ENCODE measurements at regions not wholly inside any gene's neighbourhood (a gene's known extent, or its start where the extent isn't known, plus 50 kb on each side); places are given as distances from the start of the nearest gene placed in this dataset.
"Not testable (repeated sequence)": the region's sequence is repeated elsewhere in the genome, so short reads cannot be mapped to it uniquely, and the experiment has no call there.

DNA sequence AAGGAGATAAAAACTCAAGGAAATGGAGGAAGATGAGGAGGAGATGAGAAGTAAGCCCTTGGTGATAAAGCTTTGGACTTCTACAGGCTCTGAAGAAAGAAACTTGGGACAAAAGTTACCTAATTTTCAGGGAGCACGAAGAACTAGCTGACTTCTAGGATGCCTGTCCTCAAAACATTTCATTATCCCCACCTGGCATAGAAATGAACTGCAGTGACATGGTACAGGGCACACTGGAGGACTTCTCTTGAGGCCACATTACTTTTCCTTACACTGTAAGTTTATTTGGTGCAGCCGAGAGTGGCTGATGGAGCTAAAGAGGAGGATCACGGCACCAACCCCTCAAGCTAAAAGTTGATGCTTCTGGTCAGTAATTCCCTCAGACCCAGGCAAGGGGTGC, 269.5 kb upstream of the MSX2 start:
- no peak overlapping the region for H3K27ac ChIP-seq (ENCODE audit: low read depth, low read length, severe bottlenecking)
- 97% methylated on average over 3 of the region's 3 CpGs for WGBS, 2 experiments (ENCODE audit: insufficient coverage in 2 of 2)
- H3K9me3 ChIP-seq (ENCODE audit: control insufficient read depth, low read length): peaks cover 8% of the 10 kb centered on the region
- no peak overlapping the region for H3K4me3 ChIP-seq (ENCODE audit: extremely low read depth, insufficient read depth, low read length, poor library complexity, severe bottlenecking)
- H3K4me1 ChIP-seq (ENCODE audit: control insufficient read depth, insufficient read depth, low read length, poor library complexity, severe bottlenecking): no peaks in the 10 kb centered on the region
- no peaks in the 10 kb centered on the region for H3K36me3 ChIP-seq (ENCODE audit: control insufficient read depth, insufficient read depth, low read length)

DNA sequence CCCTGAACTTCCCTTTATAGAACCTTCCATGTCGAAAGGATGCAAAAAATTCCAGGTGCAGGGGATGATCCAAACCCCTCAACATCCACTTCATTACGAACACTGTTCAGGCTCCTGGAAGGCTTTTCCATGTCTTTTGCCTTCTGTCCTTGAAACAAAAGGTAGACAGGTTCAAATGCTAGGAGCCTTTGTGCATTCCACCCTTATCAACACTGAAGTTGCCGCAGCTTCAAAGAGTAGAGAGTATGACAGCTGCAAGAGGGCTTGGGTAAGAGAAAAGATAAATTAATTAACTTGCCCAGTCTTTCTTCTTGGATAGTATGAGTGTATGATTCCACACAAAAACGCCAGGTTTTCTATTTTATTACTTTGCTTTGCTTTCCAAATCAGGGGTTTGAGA, 269.1 kb upstream of the MSX2 start:
- no peaks in the 10 kb centered on the region for H3K36me3 ChIP-seq (ENCODE audit: control insufficient read depth, insufficient read depth, low read length)
- 91 to 93% methylated on average over 2 of the region's 4 CpGs for WGBS, 2 experiments (ENCODE audit: insufficient coverage in 2 of 2)
- peaks cover 4% of the 10 kb centered on the region for H3K9me3 ChIP-seq (ENCODE audit: control insufficient read depth, low read length)
- H3K4me1 ChIP-seq (ENCODE audit: control insufficient read depth, insufficient read depth, low read length, poor library complexity, severe bottlenecking): no peaks in the 10 kb centered on the region
- H3K4me3 ChIP-seq (ENCODE audit: extremely low read depth, insufficient read depth, low read length, poor library complexity, severe bottlenecking): no peak overlapping the region
- H3K27ac ChIP-seq (ENCODE audit: low read depth, low read length, severe bottlenecking): no peak overlapping the region

- Histone ChIP-seq H3K36me3 (ENCODE audit: control insufficient read depth, insufficient read depth, low read length) (no peaks in the 10 kb centered on the region), H3K4me1 (ENCODE audit: control insufficient read depth, insufficient read depth, low read length, poor library complexity, severe bottlenecking) (no peaks in the 10 kb centered on the region), H3K9me3 (ENCODE audit: control insufficient read depth, low read length) (no peaks in the 10 kb centered on the region), H3K27ac (ENCODE audit: low read depth, low read length, severe bottlenecking) (no peak overlapping the region), H3K4me3 (ENCODE audit: extremely low read depth, insufficient read depth, low read length, poor library complexity, severe bottlenecking) (no peak overlapping the region)
- 58 to 64% methylated on average over 4 of the region's 5 CpGs for WGBS, 2 experiments (ENCODE audit: insufficient coverage in 2 of 2)
Measured at GRCh38 chr5:174457141-174457678, 267.2 kb upstream of the MSX2 start.

GRCh38 chr5:174459071-174459702, 265.2 kb upstream of the MSX2 start:
- no peak overlapping the region for H3K4me3 ChIP-seq (ENCODE audit: extremely low read depth, insufficient read depth, low read length, poor library complexity, severe bottlenecking)
- 97 to 98% methylated on average over 9 of the region's 12 CpGs for WGBS, 2 experiments (ENCODE audit: insufficient coverage in 2 of 2)
- H3K27ac ChIP-seq (ENCODE audit: low read depth, low read length, severe bottlenecking): no peak overlapping the region
- no peaks in the 10 kb centered on the region for H3K4me1 ChIP-seq (ENCODE audit: control insufficient read depth, insufficient read depth, low read length, poor library complexity, severe bottlenecking)
- no peaks in the 10 kb centered on the region for H3K36me3 ChIP-seq (ENCODE audit: control insufficient read depth, insufficient read depth, low read length)
- H3K9me3 ChIP-seq (ENCODE audit: control insufficient read depth, low read length): no peaks in the 10 kb centered on the region

DNA sequence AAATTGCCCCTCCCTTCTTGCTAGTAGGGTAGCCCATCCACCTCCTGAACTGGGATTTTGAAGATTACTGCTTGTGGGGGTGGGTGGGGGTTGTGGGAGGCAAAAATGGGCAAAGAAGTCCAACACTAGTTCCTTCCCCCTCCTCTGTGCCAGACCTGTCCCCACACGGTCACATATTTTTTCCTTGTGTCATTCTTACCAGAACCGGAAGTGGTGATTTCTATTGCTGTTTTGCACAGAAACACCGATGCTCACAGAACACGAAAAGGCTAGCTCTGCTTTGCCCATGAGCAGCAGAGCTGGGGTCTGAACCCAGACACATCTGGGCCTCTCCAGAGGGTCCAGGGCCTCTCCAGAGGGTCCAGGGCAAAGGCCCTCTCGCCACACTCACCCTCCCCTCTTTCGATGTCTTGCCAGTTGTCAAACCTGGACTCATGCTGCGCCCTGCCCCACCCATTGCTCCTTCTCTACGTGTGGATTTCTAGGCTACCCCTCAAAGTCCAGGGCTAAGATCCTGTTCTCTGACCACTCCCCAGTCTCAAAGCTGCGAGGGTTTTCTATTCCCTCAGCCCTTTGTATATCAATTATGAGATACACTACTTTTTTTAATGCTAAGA, 264.4 kb upstream of the MSX2 start:
- WGBS, 2 experiments (ENCODE audit: insufficient coverage in 2 of 2): 93 to 96% methylated on average over 5 to 7 of the region's 9 CpGs
- no peak overlapping the region for H3K4me3 ChIP-seq (ENCODE audit: extremely low read depth, insufficient read depth, low read length, poor library complexity, severe bottlenecking)
- no peaks in the 10 kb centered on the region for H3K4me1 ChIP-seq (ENCODE audit: control insufficient read depth, insufficient read depth, low read length, poor library complexity, severe bottlenecking)
- no peaks in the 10 kb centered on the region for H3K9me3 ChIP-seq (ENCODE audit: control insufficient read depth, low read length)
- no peak overlapping the region for H3K27ac ChIP-seq (ENCODE audit: low read depth, low read length, severe bottlenecking)
- no peaks in the 10 kb centered on the region for H3K36me3 ChIP-seq (ENCODE audit: control insufficient read depth, insufficient read depth, low read length)

- no peaks in the 10 kb centered on the region for H3K9me3 ChIP-seq (ENCODE audit: control insufficient read depth, low read length)
- H3K4me3 ChIP-seq (ENCODE audit: extremely low read depth, insufficient read depth, low read length, poor library complexity, severe bottlenecking): no peak overlapping the region
- no peaks in the 10 kb centered on the region for H3K36me3 ChIP-seq (ENCODE audit: control insufficient read depth, insufficient read depth, low read length)
- H3K4me1 ChIP-seq (ENCODE audit: control insufficient read depth, insufficient read depth, low read length, poor library complexity, severe bottlenecking): no peaks in the 10 kb centered on the region
- no peak overlapping the region for H3K27ac ChIP-seq (ENCODE audit: low read depth, low read length, severe bottlenecking)
- 91 to 100% methylated on average over 2 to 3 of the region's 4 CpGs for WGBS, 2 experiments (ENCODE audit: insufficient coverage in 2 of 2)
Measured at GRCh38 chr5:174462129-174462528, 262.3 kb upstream of the MSX2 start.

- no peak overlapping the region for H3K27ac ChIP-seq (ENCODE audit: low read depth, low read length, severe bottlenecking)
- H3K36me3 ChIP-seq (ENCODE audit: control insufficient read depth, insufficient read depth, low read length): no peaks in the 10 kb centered on the region
- H3K4me1 ChIP-seq (ENCODE audit: control insufficient read depth, insufficient read depth, low read length, poor library complexity, severe bottlenecking): no peaks in the 10 kb centered on the region
- H3K4me3 ChIP-seq (ENCODE audit: extremely low read depth, insufficient read depth, low read length, poor library complexity, severe bottlenecking): no peak overlapping the region
- WGBS, 2 experiments (ENCODE audit: insufficient coverage in 2 of 2): 88 to 100% methylated on average over 1 of the region's 1 CpG
- H3K9me3 ChIP-seq (ENCODE audit: control insufficient read depth, low read length): no peaks in the 10 kb centered on the region
Measured at GRCh38 chr5:174464504-174465165, 259.7 kb upstream of the MSX2 start.

DNA sequence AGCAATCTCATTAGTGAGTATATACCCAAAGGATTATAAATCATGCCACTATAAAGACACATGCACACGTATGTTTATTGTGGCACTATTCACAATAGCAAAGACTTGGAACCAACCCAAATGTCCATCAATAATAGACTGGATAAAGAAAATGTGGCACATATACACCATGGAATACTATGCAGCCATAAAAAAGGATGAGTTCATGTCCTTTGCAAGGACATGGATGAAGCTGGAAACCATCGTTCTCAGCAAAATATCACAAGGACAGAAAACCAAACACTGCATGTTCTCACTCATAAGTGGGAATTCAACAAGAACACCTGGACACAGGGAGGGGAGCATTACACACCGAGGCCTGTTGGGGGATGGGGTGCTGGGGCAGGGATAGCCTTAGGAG, 252.9 kb upstream of the MSX2 start:
- not testable (repeated sequence) for H3K36me3 ChIP-seq (ENCODE audit: control insufficient read depth, insufficient read depth, low read length); H3K27ac ChIP-seq (ENCODE audit: low read depth, low read length, severe bottlenecking); H3K4me1 ChIP-seq (ENCODE audit: control insufficient read depth, insufficient read depth, low read length, poor library complexity, severe bottlenecking); H3K9me3 ChIP-seq (ENCODE audit: control insufficient read depth, low read length); H3K4me3 ChIP-seq (ENCODE audit: extremely low read depth, insufficient read depth, low read length, poor library complexity, severe bottlenecking)
- no CpG with 5 or more reads among the region's 3 CpGs for WGBS, 2 experiments (ENCODE audit: insufficient coverage in 2 of 2)

DNA sequence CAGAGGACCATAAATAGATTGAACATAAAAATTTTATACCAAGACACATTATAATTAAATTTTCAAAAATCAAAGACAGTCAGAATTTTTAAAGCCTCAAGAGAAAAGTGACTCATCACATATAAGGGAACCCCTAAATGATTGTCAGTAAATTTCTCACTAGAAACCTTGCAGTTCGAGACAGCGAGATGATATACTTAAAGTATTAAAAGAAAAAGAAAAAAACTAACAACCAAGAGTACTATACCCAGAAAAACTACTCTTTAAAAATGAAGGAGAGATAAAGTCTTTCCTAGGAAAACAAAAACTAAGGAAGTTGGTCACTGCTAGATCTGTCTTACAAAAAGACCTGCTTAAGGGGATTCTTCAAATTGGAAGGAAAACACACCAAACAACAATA, 251.4 kb upstream of the MSX2 start:
- Histone ChIP-seq H3K9me3 (ENCODE audit: control insufficient read depth, low read length) (peaks cover 7% of the 10 kb centered on the region), H3K4me1 (ENCODE audit: control insufficient read depth, insufficient read depth, low read length, poor library complexity, severe bottlenecking) (no peaks in the 10 kb centered on the region)
- WGBS, 2 experiments (ENCODE audit: insufficient coverage in 2 of 2): no CpG with 5 or more reads among the region's 2 CpGs

DNA sequence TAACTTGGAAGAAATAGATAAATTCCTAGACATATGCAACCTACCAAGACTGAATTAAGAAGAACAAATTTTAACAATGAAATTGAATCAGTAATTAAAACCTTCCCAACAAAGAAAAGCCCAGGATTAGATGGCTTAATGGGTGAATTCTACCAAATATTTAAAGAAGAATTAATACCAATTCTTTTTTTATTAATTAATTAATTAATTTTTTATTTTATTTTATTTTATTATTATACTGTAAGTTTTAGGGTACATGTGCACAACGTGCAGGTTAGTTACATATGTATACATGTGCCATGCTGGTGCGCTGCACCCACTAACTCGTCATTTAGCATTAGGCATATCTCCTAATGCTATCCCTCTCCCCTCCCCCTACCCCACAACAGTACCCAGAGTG, 248.4 kb upstream of the MSX2 start:
- peaks cover 12% of the 10 kb centered on the region for H3K9me3 ChIP-seq (ENCODE audit: control insufficient read depth, low read length)
- 100% methylated on average over 2 of the region's 3 CpGs; no CpG with 5 or more reads in 1 of the 2 experiments for WGBS, 2 experiments (ENCODE audit: insufficient coverage in 2 of 2)
- not testable (repeated sequence) for H3K27ac ChIP-seq (ENCODE audit: low read depth, low read length, severe bottlenecking); H3K4me3 ChIP-seq (ENCODE audit: extremely low read depth, insufficient read depth, low read length, poor library complexity, severe bottlenecking); H3K4me1 ChIP-seq (ENCODE audit: control insufficient read depth, insufficient read depth, low read length, poor library complexity, severe bottlenecking); H3K36me3 ChIP-seq (ENCODE audit: control insufficient read depth, insufficient read depth, low read length)

More for the DNA sequence above, 251.4 kb upstream of the MSX2 start:
- Histone ChIP-seq H3K4me3 (ENCODE audit: extremely low read depth, insufficient read depth, low read length, poor library complexity, severe bottlenecking) (no peak overlapping the region), H3K36me3 (ENCODE audit: control insufficient read depth, insufficient read depth, low read length) (no peaks in the 10 kb centered on the region), H3K27ac (ENCODE audit: low read depth, low read length, severe bottlenecking) (no peak overlapping the region)

GRCh38 chr5:174479325-174479724, 245.1 kb upstream of the MSX2 start:
- Histone ChIP-seq H3K9me3 (ENCODE audit: control insufficient read depth, low read length) (peaks cover 11% of the 10 kb centered on the region), H3K36me3 (ENCODE audit: control insufficient read depth, insufficient read depth, low read length) (no peaks in the 10 kb centered on the region)

More at GRCh38 chr5:174479325-174479724, 245.1 kb upstream of the MSX2 start:
- no peak overlapping the region for H3K4me3 ChIP-seq (ENCODE audit: extremely low read depth, insufficient read depth, low read length, poor library complexity, severe bottlenecking)
- no peak overlapping the region for H3K27ac ChIP-seq (ENCODE audit: low read depth, low read length, severe bottlenecking)
- no peaks in the 10 kb centered on the region for H3K4me1 ChIP-seq (ENCODE audit: control insufficient read depth, insufficient read depth, low read length, poor library complexity, severe bottlenecking)
